ENCODE measurements at regions not wholly inside any gene's neighbourhood (a gene's known extent, or its start where the extent isn't known, plus 50 kb on each side); places are given as distances from the start of the nearest gene placed in this dataset.

DNA sequence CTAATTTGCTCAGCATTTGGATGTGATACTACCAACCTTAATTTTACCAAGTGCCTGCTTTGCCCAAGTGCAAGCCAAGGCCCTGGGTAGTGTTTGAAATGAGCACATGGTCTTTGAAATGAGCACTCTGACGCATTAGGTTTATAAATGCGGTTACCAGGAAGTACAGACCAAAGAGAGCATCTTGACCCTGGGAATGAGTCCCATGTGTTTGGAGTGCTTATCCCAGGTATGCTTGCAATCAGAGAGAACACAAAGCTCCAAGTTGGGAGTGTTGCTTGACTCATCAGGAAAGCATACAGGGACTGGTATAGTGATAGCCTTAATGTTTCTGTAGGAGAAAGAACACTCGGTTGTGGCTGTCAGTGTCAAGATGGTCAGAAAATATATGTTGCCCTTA is 203.6 kb upstream of the MAMLD1 start:
- TF ChIP-seq, protein P1, sequence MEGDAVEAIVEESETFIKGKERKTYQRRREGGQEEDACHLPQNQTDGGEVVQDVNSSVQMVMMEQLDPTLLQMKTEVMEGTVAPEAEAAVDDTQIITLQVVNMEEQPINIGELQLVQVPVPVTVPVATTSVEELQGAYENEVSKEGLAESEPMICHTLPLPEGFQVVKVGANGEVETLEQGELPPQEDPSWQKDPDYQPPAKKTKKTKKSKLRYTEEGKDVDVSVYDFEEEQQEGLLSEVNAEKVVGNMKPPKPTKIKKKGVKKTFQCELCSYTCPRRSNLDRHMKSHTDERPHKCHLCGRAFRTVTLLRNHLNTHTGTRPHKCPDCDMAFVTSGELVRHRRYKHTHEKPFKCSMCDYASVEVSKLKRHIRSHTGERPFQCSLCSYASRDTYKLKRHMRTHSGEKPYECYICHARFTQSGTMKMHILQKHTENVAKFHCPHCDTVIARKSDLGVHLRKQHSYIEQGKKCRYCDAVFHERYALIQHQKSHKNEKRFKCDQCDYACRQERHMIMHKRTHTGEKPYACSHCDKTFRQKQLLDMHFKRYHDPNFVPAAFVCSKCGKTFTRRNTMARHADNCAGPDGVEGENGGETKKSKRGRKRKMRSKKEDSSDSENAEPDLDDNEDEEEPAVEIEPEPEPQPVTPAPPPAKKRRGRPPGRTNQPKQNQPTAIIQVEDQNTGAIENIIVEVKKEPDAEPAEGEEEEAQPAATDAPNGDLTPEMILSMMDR (IDR thresholded peaks at IDR 0.05 in 8 of 11, conservative IDR thresholded peaks at IDR 0.05 in 3 of 11): no peak
- TF ChIP-seq POLR2AphosphoS5 (IDR thresholded peaks at IDR 0.05): no peak
- no peak for TF ChIP-seq POLR2A (IDR thresholded peaks at IDR 0.05)

All from spleen (tissue), 7 donors.